ENCODE measurements at regions not wholly inside any gene's neighbourhood (a gene's known extent, or its start where the extent isn't known, plus 50 kb on each side); places are given as distances from the start of the nearest gene placed in this dataset.

GRCh38 chr1:104853276-104853675 lies 1103.6 kb downstream of the AMY1C start:
- 100% methylated on average over 1 to 2 of the region's 2 CpGs for WGBS, 2 experiments (ENCODE audit: insufficient coverage in 2 of 2)
- Histone ChIP-seq H3K36me3 (ENCODE audit: control insufficient read depth, insufficient read depth, low read length) (no peaks in the 10 kb centered on the region), H3K9me3 (ENCODE audit: control insufficient read depth, low read length) (no peaks in the 10 kb centered on the region), H3K27ac (ENCODE audit: low read depth, low read length, severe bottlenecking) (no peak overlapping the region), H3K4me3 (ENCODE audit: extremely low read depth, insufficient read depth, low read length, poor library complexity, severe bottlenecking) (no peak overlapping the region), H3K4me1 (ENCODE audit: control insufficient read depth, insufficient read depth, low read length, poor library complexity, severe bottlenecking) (no peaks in the 10 kb centered on the region)

GRCh38 chr1:104854529-104854928 lies 1104.8 kb downstream of the AMY1C start:
- H3K9me3 ChIP-seq (ENCODE audit: control insufficient read depth, low read length): no peaks in the 10 kb centered on the region
- no peaks in the 10 kb centered on the region for H3K4me1 ChIP-seq (ENCODE audit: control insufficient read depth, insufficient read depth, low read length, poor library complexity, severe bottlenecking)
- WGBS, 2 experiments (ENCODE audit: insufficient coverage in 2 of 2): no CpG with 5 or more reads among the region's 2 CpGs
- H3K36me3 ChIP-seq (ENCODE audit: control insufficient read depth, insufficient read depth, low read length): no peaks in the 10 kb centered on the region
- H3K4me3 ChIP-seq (ENCODE audit: extremely low read depth, insufficient read depth, low read length, poor library complexity, severe bottlenecking): no peak overlapping the region
- no peak overlapping the region for H3K27ac ChIP-seq (ENCODE audit: low read depth, low read length, severe bottlenecking)

- 63 to 69% methylated on average over 3 of the region's 3 CpGs for WGBS, 2 experiments (ENCODE audit: insufficient coverage in 2 of 2)
- no peaks in the 10 kb centered on the region for H3K4me1 ChIP-seq (ENCODE audit: control insufficient read depth, insufficient read depth, low read length, poor library complexity, severe bottlenecking)
- no peaks in the 10 kb centered on the region for H3K9me3 ChIP-seq (ENCODE audit: control insufficient read depth, low read length)
- H3K27ac ChIP-seq (ENCODE audit: low read depth, low read length, severe bottlenecking): no peak overlapping the region
- H3K36me3 ChIP-seq (ENCODE audit: control insufficient read depth, insufficient read depth, low read length): no peaks in the 10 kb centered on the region
- no peak overlapping the region for H3K4me3 ChIP-seq (ENCODE audit: extremely low read depth, insufficient read depth, low read length, poor library complexity, severe bottlenecking)
Observed at GRCh38 chr1:104855550-104855949, 1105.9 kb downstream of the AMY1C start.

- Histone ChIP-seq H3K27ac (ENCODE audit: low read depth, low read length, severe bottlenecking) (no peak overlapping the region), H3K4me1 (ENCODE audit: control insufficient read depth, insufficient read depth, low read length, poor library complexity, severe bottlenecking) (no peaks in the 10 kb centered on the region), H3K36me3 (ENCODE audit: control insufficient read depth, insufficient read depth, low read length) (no peaks in the 10 kb centered on the region), H3K9me3 (ENCODE audit: control insufficient read depth, low read length) (no peaks in the 10 kb centered on the region), H3K4me3 (ENCODE audit: extremely low read depth, insufficient read depth, low read length, poor library complexity, severe bottlenecking) (no peak overlapping the region)
- 92 to 93% methylated on average over 14 of the region's 16 CpGs for WGBS, 2 experiments (ENCODE audit: insufficient coverage in 2 of 2)
Observed at GRCh38 chr1:104856091-104856490, 1106.4 kb downstream of the AMY1C start.

- Histone ChIP-seq H3K9me3 (ENCODE audit: control insufficient read depth, low read length) (no peaks in the 10 kb centered on the region), H3K27ac (ENCODE audit: low read depth, low read length, severe bottlenecking) (no peak overlapping the region), H3K4me3 (ENCODE audit: extremely low read depth, insufficient read depth, low read length, poor library complexity, severe bottlenecking) (no peak overlapping the region), H3K36me3 (ENCODE audit: control insufficient read depth, insufficient read depth, low read length) (no peaks in the 10 kb centered on the region), H3K4me1 (ENCODE audit: control insufficient read depth, insufficient read depth, low read length, poor library complexity, severe bottlenecking) (no peaks in the 10 kb centered on the region)
- no CpG with 5 or more reads among the region's 1 CpG for WGBS, 2 experiments (ENCODE audit: insufficient coverage in 2 of 2)
Observed at GRCh38 chr1:104856518-104856917, 1106.8 kb downstream of the AMY1C start.

GRCh38 chr1:104868794-104869193 lies 1119.1 kb downstream of the AMY1C start:
- no peak overlapping the region for H3K27ac ChIP-seq (ENCODE audit: low read depth, low read length, severe bottlenecking)
- H3K4me1 ChIP-seq (ENCODE audit: control insufficient read depth, insufficient read depth, low read length, poor library complexity, severe bottlenecking): no peaks in the 10 kb centered on the region
- WGBS, 2 experiments (ENCODE audit: insufficient coverage in 2 of 2): 76% methylated on average over 2 of the region's 4 CpGs; no CpG with 5 or more reads in 1 of the 2 experiments
- H3K4me3 ChIP-seq (ENCODE audit: extremely low read depth, insufficient read depth, low read length, poor library complexity, severe bottlenecking): no peak overlapping the region
- H3K36me3 ChIP-seq (ENCODE audit: control insufficient read depth, insufficient read depth, low read length): no peaks in the 10 kb centered on the region
- H3K9me3 ChIP-seq (ENCODE audit: control insufficient read depth, low read length): no peaks in the 10 kb centered on the region

GRCh38 chr1:104874044-104874443 lies 1124.3 kb downstream of the AMY1C start:
- no CpG with 5 or more reads among the region's 6 CpGs for WGBS, 2 experiments (ENCODE audit: insufficient coverage in 2 of 2)
- Histone ChIP-seq H3K4me3 (ENCODE audit: extremely low read depth, insufficient read depth, low read length, poor library complexity, severe bottlenecking) (no peak overlapping the region), H3K9me3 (ENCODE audit: control insufficient read depth, low read length) (no peaks in the 10 kb centered on the region), H3K4me1 (ENCODE audit: control insufficient read depth, insufficient read depth, low read length, poor library complexity, severe bottlenecking) (no peaks in the 10 kb centered on the region), H3K36me3 (ENCODE audit: control insufficient read depth, insufficient read depth, low read length) (no peaks in the 10 kb centered on the region), H3K27ac (ENCODE audit: low read depth, low read length, severe bottlenecking) (no peak overlapping the region)

GRCh38 chr1:104878203-104878909 lies 1128.7 kb downstream of the AMY1C start:
- H3K9me3 ChIP-seq (ENCODE audit: control insufficient read depth, low read length): no peaks in the 10 kb centered on the region
- H3K27ac ChIP-seq (ENCODE audit: low read depth, low read length, severe bottlenecking): no peak overlapping the region
- H3K36me3 ChIP-seq (ENCODE audit: control insufficient read depth, insufficient read depth, low read length): no peaks in the 10 kb centered on the region
- no peaks in the 10 kb centered on the region for H3K4me1 ChIP-seq (ENCODE audit: control insufficient read depth, insufficient read depth, low read length, poor library complexity, severe bottlenecking)
- WGBS, 2 experiments (ENCODE audit: insufficient coverage in 2 of 2): 93 to 96% methylated on average over 2 of the region's 5 CpGs
- H3K4me3 ChIP-seq (ENCODE audit: extremely low read depth, insufficient read depth, low read length, poor library complexity, severe bottlenecking): no peak overlapping the region

GRCh38 chr1:104884939-104885338 lies 1135.2 kb downstream of the AMY1C start:
- H3K27ac ChIP-seq (ENCODE audit: low read depth, low read length, severe bottlenecking): no peak overlapping the region
- WGBS, 2 experiments (ENCODE audit: insufficient coverage in 2 of 2): 89 to 100% methylated on average over 1 to 2 of the region's 2 CpGs
- H3K4me1 ChIP-seq (ENCODE audit: control insufficient read depth, insufficient read depth, low read length, poor library complexity, severe bottlenecking): no peaks in the 10 kb centered on the region
- H3K4me3 ChIP-seq (ENCODE audit: extremely low read depth, insufficient read depth, low read length, poor library complexity, severe bottlenecking): no peak overlapping the region
- no peaks in the 10 kb centered on the region for H3K9me3 ChIP-seq (ENCODE audit: control insufficient read depth, low read length)
- H3K36me3 ChIP-seq (ENCODE audit: control insufficient read depth, insufficient read depth, low read length): no peaks in the 10 kb centered on the region

GRCh38 chr1:104905322-104905721 lies 1155.6 kb downstream of the AMY1C start:
- H3K4me1 ChIP-seq (ENCODE audit: control insufficient read depth, insufficient read depth, low read length, poor library complexity, severe bottlenecking): no peaks in the 10 kb centered on the region
- WGBS, 2 experiments (ENCODE audit: insufficient coverage in 2 of 2): 92 to 100% methylated on average over 1 to 2 of the region's 3 CpGs
- H3K27ac ChIP-seq (ENCODE audit: low read depth, low read length, severe bottlenecking): no peak overlapping the region
- no peaks in the 10 kb centered on the region for H3K36me3 ChIP-seq (ENCODE audit: control insufficient read depth, insufficient read depth, low read length)
- H3K4me3 ChIP-seq (ENCODE audit: extremely low read depth, insufficient read depth, low read length, poor library complexity, severe bottlenecking): no peak overlapping the region
- H3K9me3 ChIP-seq (ENCODE audit: control insufficient read depth, low read length): no peaks in the 10 kb centered on the region

- Histone ChIP-seq H3K4me1 (ENCODE audit: control insufficient read depth, insufficient read depth, low read length, poor library complexity, severe bottlenecking) (no peaks in the 10 kb centered on the region), H3K9me3 (ENCODE audit: control insufficient read depth, low read length) (no peaks in the 10 kb centered on the region), H3K4me3 (ENCODE audit: extremely low read depth, insufficient read depth, low read length, poor library complexity, severe bottlenecking) (no peak overlapping the region), H3K36me3 (ENCODE audit: control insufficient read depth, insufficient read depth, low read length) (no peaks in the 10 kb centered on the region), H3K27ac (ENCODE audit: low read depth, low read length, severe bottlenecking) (no peak overlapping the region)
- no CpG with 5 or more reads among the region's 2 CpGs for WGBS, 2 experiments (ENCODE audit: insufficient coverage in 2 of 2)
Observed at GRCh38 chr1:104906141-104906540, 1156.4 kb downstream of the AMY1C start.
